SK-N-MC (cell line): ENCODE measurements at regions not wholly inside any gene's neighbourhood (a gene's known extent, or its start where the extent isn't known, plus 50 kb on each side); places are given as distances from the start of the nearest gene placed in this dataset.

ENCODE experiments used
- DNase-seq: peaks from one replicate; pipeline ENCODE4 v3.0.0-alpha.2; 2011; ENCODE audit warnings: low read depth, low spot score
- H3K27ac ChIP-seq: fragments of 200-600 bp; sonication (generic); 2 replicates; pipeline ENCODE4 v1.5.1; 2016; ENCODE audit warnings: mixed run types
- H3K36me3 ChIP-seq: fragments of 200-600 bp; sonication (generic); 2 replicates; pipeline ENCODE4 v1.6.1; 2017; ENCODE audit warnings: antibody characterized with exemption, low read length, mixed read lengths; ENCODE audit not compliant: insufficient read depth
- H3K4me3 ChIP-seq: fragments of 200-600 bp; sonication (generic); 2 replicates; pipeline ENCODE4 v1.5.1; 2016
- H3K9ac ChIP-seq: fragments of 200-600 bp; sonication (generic); 2 replicates; pipeline ENCODE4 v1.8.0; 2017; ENCODE audit warnings: mixed run types, mixed read lengths; ENCODE audit not compliant: insufficient read length
- H3K9me3 ChIP-seq: fragments of 200-600 bp; sonication (generic); 2 replicates; pipeline ENCODE4 v1.6.1; 2017; ENCODE audit warnings: low read depth, mild to moderate bottlenecking, antibody characterized with exemption, low read length, moderate library complexity, mixed read lengths
- EZH2 ChIP-seq: fragments of 200-600 bp; sonication (generic); IDR thresholded peaks from one replicate; pipeline ENCODE4 v1.6.1; 2017; ENCODE audit warnings: antibody characterized with exemption
- FOXP2 ChIP-seq: optimal IDR thresholded peaks from 2 replicates; pipeline ENCODE3; 2011; ENCODE audit warnings: mild to moderate bottlenecking, moderate library complexity; ENCODE audit not compliant: insufficient read depth; ENCODE audit errors: extremely low read length, control extremely low read depth
- POLR2AphosphoS5 ChIP-seq: IDR thresholded peaks from 2 replicates; pipeline ENCODE4 v1.6.1; 2012; ENCODE audit warnings: mild to moderate bottlenecking, low read depth, low read length, borderline replicate concordance

DNA sequence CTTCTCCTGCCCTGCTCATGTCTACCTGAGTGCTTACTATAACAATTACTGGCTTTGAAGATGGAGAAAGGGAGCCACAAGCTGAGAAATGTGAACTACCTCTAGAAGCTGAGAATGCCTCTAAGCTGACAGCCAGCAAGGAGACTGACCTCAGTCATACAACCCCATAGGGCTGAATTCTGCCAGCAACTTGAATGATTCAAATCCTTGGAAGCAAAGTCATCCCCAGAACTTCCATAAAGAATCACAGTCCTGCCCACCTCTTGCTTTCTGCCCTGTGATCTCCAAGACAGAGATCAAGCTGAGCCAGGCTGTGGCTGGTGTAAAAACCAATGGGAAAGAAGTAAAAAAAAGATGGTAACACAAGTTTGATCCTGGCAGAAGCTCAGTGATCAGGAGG lies 288.2 kb upstream of the SPHKAP start:
- DNase-seq, result no peak
- Histone ChIP-seq H3K4me3 (no peak overlapping the region), H3K27ac (no peak overlapping the region), H3K36me3 (no peaks in the 10 kb centered on the region), H3K9me3 (no peaks in the 10 kb centered on the region), H3K9ac (no peak overlapping the region)
- TF ChIP-seq POLR2AphosphoS5 (no peak), EZH2 (no peak), FOXP2 (no peak)

GRCh38 chr2:228466851-228467250 lies 285.4 kb upstream of the SPHKAP start:
- TF ChIP-seq EZH2, result no peak
- no peak for TF ChIP-seq POLR2AphosphoS5
- no peak for TF ChIP-seq FOXP2
- H3K27ac ChIP-seq, result no peak overlapping the region
- no peak for DNase-seq
- no peak overlapping the region for H3K9ac ChIP-seq
- no peaks in the 10 kb centered on the region for H3K9me3 ChIP-seq
- H3K36me3 ChIP-seq, result no peaks in the 10 kb centered on the region
- H3K4me3 ChIP-seq, result no peak overlapping the region

- H3K9me3 ChIP-seq, result no peaks in the 10 kb centered on the region
Observed at GRCh38 chr2:228465408-228465807, 283.9 kb upstream of the SPHKAP start.

DNA sequence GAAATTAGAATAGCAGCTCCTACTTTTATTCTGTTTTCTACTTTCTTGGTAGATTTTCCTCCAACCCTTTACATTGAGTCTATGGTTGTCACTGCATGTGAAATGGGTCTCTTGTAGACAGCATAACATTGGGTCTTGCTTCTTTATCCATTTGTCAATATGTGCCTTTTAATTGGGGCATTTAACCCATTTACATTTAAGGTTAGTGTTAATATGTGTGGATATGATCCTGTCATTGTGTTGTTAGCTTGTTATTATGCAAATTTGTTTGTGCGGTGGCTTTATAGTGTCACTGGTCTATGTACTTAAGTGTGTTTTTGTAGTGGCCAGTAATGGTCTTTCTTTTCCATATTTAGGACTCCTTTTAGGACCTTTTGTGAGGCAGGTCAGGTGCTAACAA lies 276.9 kb upstream of the SPHKAP start:
- DNase-seq, result no peak
- TF ChIP-seq FOXP2 (no peak), POLR2AphosphoS5 (no peak), EZH2 (no peak)
- H3K9ac ChIP-seq, result no peak overlapping the region

More at GRCh38 chr2:228465408-228465807, 283.9 kb upstream of the SPHKAP start:
- H3K36me3 ChIP-seq, result no peaks in the 10 kb centered on the region
- DNase-seq, result no peak
- TF ChIP-seq EZH2, result no peak
- no peak for TF ChIP-seq FOXP2
- no peak for TF ChIP-seq POLR2AphosphoS5
- H3K4me3 ChIP-seq, result no peak overlapping the region
- no peak overlapping the region for H3K9ac ChIP-seq
- no peak overlapping the region for H3K27ac ChIP-seq

DNA sequence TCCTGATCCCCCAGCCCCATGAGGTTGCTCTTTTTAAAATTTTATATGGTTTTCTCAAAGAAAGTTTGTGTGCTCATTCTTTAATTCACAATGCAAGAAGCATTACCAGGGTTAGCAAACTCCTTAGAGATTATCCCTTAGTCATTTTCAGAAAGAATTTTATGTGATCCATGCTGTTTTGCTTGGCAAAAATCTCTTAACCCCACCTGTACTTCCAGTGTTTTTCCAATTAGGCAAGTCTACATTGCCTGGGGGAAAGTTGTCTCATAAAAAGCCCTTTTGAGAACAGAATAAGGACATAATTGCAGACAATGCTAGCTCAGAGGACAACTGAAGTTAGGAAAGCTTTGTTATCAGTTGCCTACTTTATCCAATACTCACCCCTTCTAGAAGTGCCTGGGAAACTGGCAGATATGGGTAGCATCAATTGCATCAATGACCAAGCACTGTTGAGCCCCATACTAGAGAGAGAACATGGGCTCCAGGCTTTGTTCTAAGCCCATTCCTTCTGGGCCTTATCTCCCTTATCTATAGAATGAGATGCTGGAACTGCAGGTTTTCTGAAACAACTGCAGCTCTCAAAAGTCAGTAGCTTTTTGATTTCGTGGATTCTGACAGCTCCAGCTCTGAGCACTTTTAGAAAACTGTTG lies 265.9 kb upstream of the SPHKAP start:
- TF ChIP-seq EZH2 (no peak), POLR2AphosphoS5 (no peak), FOXP2 (no peak)
- no peak for DNase-seq
- Histone ChIP-seq H3K9ac (no peak overlapping the region), H3K36me3 (no peaks in the 10 kb centered on the region), H3K9me3 (no peaks in the 10 kb centered on the region), H3K4me3 (no peak overlapping the region), H3K27ac (no peak overlapping the region)

More for the DNA sequence above, 276.9 kb upstream of the SPHKAP start:
- Histone ChIP-seq H3K27ac (no peak overlapping the region), H3K9me3 (no peaks in the 10 kb centered on the region), H3K36me3 (no peaks in the 10 kb centered on the region), H3K4me3 (no peak overlapping the region)

DNA sequence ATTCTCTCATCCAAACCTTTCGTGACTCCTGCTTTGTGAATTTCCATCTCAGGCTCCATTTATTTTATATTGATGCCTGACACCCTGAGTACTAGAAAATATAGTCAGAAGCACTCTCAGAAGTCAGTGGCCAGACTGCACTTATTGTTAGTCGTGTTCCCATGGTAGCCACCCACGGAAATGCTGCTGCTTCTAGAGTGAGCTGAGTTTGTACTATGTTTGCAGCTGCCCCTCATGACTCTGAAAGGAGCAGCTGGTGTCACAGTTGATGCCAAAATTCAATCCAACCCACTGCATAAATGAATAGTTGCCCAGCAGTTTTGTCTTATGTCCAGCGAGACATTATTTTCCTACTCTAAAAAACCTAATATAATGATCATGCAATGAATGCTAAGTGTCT lies 265.2 kb upstream of the SPHKAP start:
- no peaks in the 10 kb centered on the region for H3K9me3 ChIP-seq
- no peak overlapping the region for H3K9ac ChIP-seq
- no peak overlapping the region for H3K4me3 ChIP-seq
- no peak overlapping the region for H3K27ac ChIP-seq
- no peak for TF ChIP-seq EZH2
- TF ChIP-seq POLR2AphosphoS5, result no peak
- no peak for TF ChIP-seq FOXP2
- DNase-seq, result no peak
- no peaks in the 10 kb centered on the region for H3K36me3 ChIP-seq

- no peaks in the 10 kb centered on the region for H3K9me3 ChIP-seq
- H3K36me3 ChIP-seq, result no peaks in the 10 kb centered on the region
- H3K27ac ChIP-seq, result no peak overlapping the region
- DNase-seq, result no peak
- TF ChIP-seq EZH2, result no peak
- no peak for TF ChIP-seq FOXP2
- TF ChIP-seq POLR2AphosphoS5, result no peak
- H3K9ac ChIP-seq, result no peak overlapping the region
- no peak overlapping the region for H3K4me3 ChIP-seq
Observed at GRCh38 chr2:228444161-228444560, 262.7 kb upstream of the SPHKAP start.

GRCh38 chr2:228433721-228434120 lies 252.2 kb upstream of the SPHKAP start:
- TF ChIP-seq POLR2AphosphoS5 (no peak), FOXP2 (no peak), EZH2 (no peak)
- DNase-seq, result no peak
- Histone ChIP-seq H3K9me3 (no peaks in the 10 kb centered on the region), H3K36me3 (no peaks in the 10 kb centered on the region), H3K9ac (no peak overlapping the region), H3K27ac (no peak overlapping the region), H3K4me3 (no peak overlapping the region)

DNA sequence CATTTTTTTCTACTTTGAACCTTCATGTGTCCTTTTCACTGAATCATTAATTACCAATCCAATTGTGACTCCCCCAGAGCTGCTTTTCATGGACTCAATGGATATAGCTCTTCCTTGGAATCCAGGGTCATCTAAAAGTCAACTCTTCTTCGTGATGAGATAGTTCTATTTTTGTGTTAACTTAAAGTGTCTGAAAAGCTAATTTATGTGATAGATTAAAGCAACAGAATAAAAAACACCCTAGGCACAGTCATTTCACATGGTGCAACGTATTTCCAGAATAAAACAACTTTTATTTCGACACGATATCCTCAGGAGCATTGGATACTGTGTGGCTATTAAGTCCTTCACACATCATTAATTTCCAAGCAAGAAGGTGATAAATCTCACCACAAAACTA lies 250.6 kb upstream of the SPHKAP start:
- H3K27ac ChIP-seq, result no peak overlapping the region
- H3K9me3 ChIP-seq, result no peaks in the 10 kb centered on the region
- no peak overlapping the region for H3K9ac ChIP-seq
- no peak overlapping the region for H3K4me3 ChIP-seq
- TF ChIP-seq FOXP2, result no peak
- no peak for TF ChIP-seq POLR2AphosphoS5
- TF ChIP-seq EZH2, result no peak
- DNase-seq, result no peak
- H3K36me3 ChIP-seq, result no peaks in the 10 kb centered on the region

GRCh38 chr2:228430986-228431385 lies 249.5 kb upstream of the SPHKAP start:
- no peak overlapping the region for H3K4me3 ChIP-seq
- no peak overlapping the region for H3K9ac ChIP-seq
- H3K36me3 ChIP-seq, result no peaks in the 10 kb centered on the region
- H3K27ac ChIP-seq, result no peak overlapping the region
- TF ChIP-seq FOXP2 (no peak), EZH2 (no peak), POLR2AphosphoS5 (no peak)
- no peaks in the 10 kb centered on the region for H3K9me3 ChIP-seq
- no peak for DNase-seq
